B cell (primary cell): ENCODE measurements at regions not wholly inside any gene's neighbourhood (a gene's known extent, or its start where the extent isn't known, plus 50 kb on each side); places are given as distances from the start of the nearest gene placed in this dataset.

Experiments
- ATAC-seq: fragments of 200-7000 bp; cut with Tn5 transposase; one replicate; pipeline ENCODE4 v1.10.0; 2021; ENCODE audit warnings: low read depth, mild to moderate bottlenecking, moderate number of reproducible peaks, moderate library complexity
- CTCF ChIA-PET: fragments of 350-600 bp; sonication (Branson Sonifier 250); formaldehyde crosslinking; loops from one replicate; lab custom pipeline; 2021; ENCODE audit warnings: antibody characterized with exemption, inconsistent platforms; lab: Charles Lee
- POLR2A ChIA-PET: fragments of 350-600 bp; sonication (Branson Sonifier 250); formaldehyde crosslinking; loops from one replicate; lab custom pipeline; 2021; ENCODE audit warnings: antibody characterized with exemption; lab: Charles Lee
- DNase-seq: peaks from one replicate; pipeline ENCODE4 v3.0.0; 2013
- H2AFZ ChIP-seq: 2 replicates; pipeline ENCODE4 v1.6.1; 2012; ENCODE audit warnings: mild to moderate bottlenecking, low read depth, low read length; ENCODE audit not compliant: insufficient read depth, poor library complexity, severe bottlenecking
- H3K27ac ChIP-seq, 2 donors: 1 replicate in 1 of 2; 2 replicates in 1 of 2; pipeline ENCODE4 v1.5.1; 2012 to 2013; ENCODE audit warnings: low read length in 2 of 2, mild to moderate bottlenecking in 2 of 2, moderate library complexity in 1 of 2
- H3K27me3 ChIP-seq, 4 experiments: fragments of 200-600 bp in 1 of 4; sonication (generic) in 1 of 4; replicated peaks in 1 of 4; 1 replicate in 2 of 4; 2 replicates in 2 of 4; pipeline versions ENCODE4 v1.6.1 to v1.7.0; 2013 to 2016; ENCODE audit warnings: low read length in 3 of 4, mild to moderate bottlenecking in 2 of 4, mixed read lengths in 1 of 4, moderate library complexity in 1 of 4; ENCODE audit not compliant: insufficient read depth in 4 of 4, control insufficient read depth in 3 of 4; ENCODE audit errors: control extremely low read depth in 1 of 4
- H3K36me3 ChIP-seq, 2 experiments: replicated peaks in 1 of 2; 1 replicate in 1 of 2; 2 replicates in 1 of 2; pipeline versions ENCODE4 v1.6.1 to v1.7.1; 2013; ENCODE audit warnings: low read length in 1 of 2; ENCODE audit not compliant: insufficient read depth in 2 of 2, control insufficient read depth in 1 of 2; ENCODE audit errors: control extremely low read depth in 1 of 2, extremely low read depth in 1 of 2
- H3K4me1 ChIP-seq, 2 donors: fragments of 200-600 bp in 1 of 2; sonication (generic) in 1 of 2; 1 replicate in 1 of 2; 2 replicates in 1 of 2; pipeline versions ENCODE4 v1.5.1 to v1.6.1; 2013 to 2017; ENCODE audit warnings: low read length in 2 of 2; ENCODE audit not compliant: control insufficient read depth in 2 of 2, insufficient read depth in 2 of 2
- H3K4me2 ChIP-seq: replicated peaks from 2 replicates; pipeline ENCODE3; 2012; ENCODE audit warnings: mild to moderate bottlenecking, low read depth, low read length; ENCODE audit not compliant: poor library complexity, severe bottlenecking
- H3K4me3 ChIP-seq, 5 experiments: fragments of 200-600 bp in 1 of 5; sonication (generic) in 1 of 5; 1 replicate in 3 of 5; 2 replicates in 2 of 5; pipeline versions ENCODE4 v1.5.1 to v1.7.0; 2011 to 2016; ENCODE audit warnings: low read length in 4 of 5, mild to moderate bottlenecking in 4 of 5, low read depth in 2 of 5, control low read depth in 1 of 5, moderate library complexity in 1 of 5; ENCODE audit not compliant: insufficient read depth in 1 of 5; ENCODE audit errors: control extremely low read depth in 1 of 5, extremely low read depth in 1 of 5
- H3K79me2 ChIP-seq: fragments of 200-600 bp; sonication (generic); one replicate; pipeline ENCODE4 v1.6.0; 2016; ENCODE audit warnings: low read length; ENCODE audit not compliant: control insufficient read depth, insufficient read depth
- H3K9ac ChIP-seq: fragments of 200-600 bp; sonication (generic); 2 replicates; pipeline ENCODE4 v1.6.1; 2017; ENCODE audit warnings: mild to moderate bottlenecking, low read length, moderate library complexity
- H3K9me3 ChIP-seq, 3 donors: one replicate each; pipeline versions ENCODE4 v1.6.1 to v1.7.1; 2013; ENCODE audit warnings: low read length in 2 of 3; ENCODE audit not compliant: control insufficient read depth in 2 of 3, insufficient read depth in 1 of 3; ENCODE audit errors: control extremely low read depth in 1 of 3
- H4K20me1 ChIP-seq: 2 replicates; pipeline ENCODE4 v1.6.0; 2012; ENCODE audit warnings: mild to moderate bottlenecking, low read length; ENCODE audit not compliant: insufficient read depth, control insufficient read depth, poor library complexity, severe bottlenecking
- H3K27ac Mint-ChIP-seq: one replicate; pipeline ENCODE4 v1.8.0; 2021; ENCODE audit warnings: mixed read lengths
- H3K27me3 Mint-ChIP-seq: one replicate; pipeline ENCODE4 v1.8.0; 2021; ENCODE audit warnings: mixed read lengths
- H3K4me1 Mint-ChIP-seq: one replicate; pipeline ENCODE4 v1.8.0; 2021; ENCODE audit warnings: mixed read lengths
- H3K4me3 Mint-ChIP-seq: one replicate; pipeline ENCODE4 v1.8.0; 2021; ENCODE audit warnings: mixed read lengths
- H3K9me3 Mint-ChIP-seq: one replicate; pipeline ENCODE4 v1.8.0; 2022; ENCODE audit warnings: mixed read lengths; ENCODE audit not compliant: insufficient read depth
- CTCF ChIP-seq: fragments of 200-600 bp; IDR thresholded peaks from one replicate; pipeline ENCODE4 v1.8.0; 2022; ENCODE audit warnings: antibody characterized with exemption, mild to moderate bottlenecking
- EZH2 ChIP-seq: IDR thresholded peaks from 2 replicates; pipeline ENCODE4 v1.6.1; 2012; ENCODE audit warnings: borderline replicate concordance, low read depth, mild to moderate bottlenecking, moderate library complexity, low read length; ENCODE audit not compliant: insufficient read depth, poor library complexity, severe bottlenecking
- WGBS: methylation state at CpG from one replicate; pipeline ENCODE4 v1.1.5; 2013; ENCODE audit warnings: missing lambda C conversion rate; ENCODE audit not compliant: insufficient coverage; 5-methylcytosine and 5-hydroxymethylcytosine counted together
- intact Hi-C: fragments of 100-400 bp; cut with micrococcal nuclease; formaldehyde crosslinking; loops from one replicate; pipeline ENCODE4 v1.10.0; 2022

GRCh38 chr3:30469133-30469532 is 137.3 kb upstream of the TGFBR2 start:
- H3K4me2 ChIP-seq: no peak overlapping the region
- POLR2A ChIA-PET: no interaction called here
- peaks cover 0 to 5% (median 1%) of the 10 kb centered on the region in 3 donors for H3K9me3 ChIP-seq
- H3K27ac ChIP-seq: no peak overlapping the region
- DNase-seq (no peak), ATAC-seq (no peak)
- H3K4me1 ChIP-seq: peaks cover 4 to 7% of the 10 kb centered on the region in 2 donors
- H4K20me1 ChIP-seq: no peaks in the 10 kb centered on the region
- H3K27me3 ChIP-seq: no peaks in the 10 kb centered on the region
- peaks cover 13% of the 10 kb centered on the region for H3K4me1 Mint-ChIP-seq
- CTCF ChIA-PET: no interaction called here
- no peak overlapping the region for H3K4me3 ChIP-seq
- peaks cover 3% of the 10 kb centered on the region for H3K9me3 Mint-ChIP-seq
- H3K27ac Mint-ChIP-seq: no peak overlapping the region
- H3K27me3 Mint-ChIP-seq: no peaks in the 10 kb centered on the region
- intact Hi-C loops: no loop called here
- no peak for TF ChIP-seq EZH2
- TF ChIP-seq CTCF: no peak
- H2AFZ ChIP-seq: no peak overlapping the region
- no peaks in the 10 kb centered on the region for H3K36me3 ChIP-seq
- H3K9ac ChIP-seq: no peak overlapping the region
- no peaks in the 10 kb centered on the region for H3K79me2 ChIP-seq
- no peak overlapping the region for H3K4me3 Mint-ChIP-seq

GRCh38 chr3:30470496-30470895 is 135.9 kb upstream of the TGFBR2 start:
- peaks cover 26% of the 10 kb centered on the region for H3K4me1 Mint-ChIP-seq
- DNase-seq: no peak
- no peak overlapping the region for H3K4me3 Mint-ChIP-seq
- TF ChIP-seq CTCF (no peak), EZH2 (no peak)
- no peaks in the 10 kb centered on the region for H3K27me3 ChIP-seq
- no peak overlapping the region for H3K4me2 ChIP-seq
- no peaks in the 10 kb centered on the region for H3K9me3 Mint-ChIP-seq
- H2AFZ ChIP-seq: no peak overlapping the region
- no peaks in the 10 kb centered on the region for H4K20me1 ChIP-seq
- H3K9me3 ChIP-seq: peaks cover 0 to 3% (median 1%) of the 10 kb centered on the region in 3 donors
- WGBS: no CpG with 5 or more reads among the region's 2 CpGs
- ChIA-PET POLR2A (no interaction called here), CTCF (no interaction called here)
- no peaks in the 10 kb centered on the region for H3K36me3 ChIP-seq
- intact Hi-C loops: no loop called here
- H3K27ac ChIP-seq: no peak overlapping the region
- no peaks in the 10 kb centered on the region for H3K79me2 ChIP-seq
- no peak overlapping the region for H3K9ac ChIP-seq
- H3K27ac Mint-ChIP-seq: no peak overlapping the region
- H3K27me3 Mint-ChIP-seq: no peaks in the 10 kb centered on the region
- peaks cover 18 to 20% of the 10 kb centered on the region in 2 donors for H3K4me1 ChIP-seq
- H3K4me3 ChIP-seq: no peak overlapping the region
- ATAC-seq: no peak
